Posterior cingulate gyrus (tissue), 11 donors: ENCODE measurements at regions not wholly inside any gene's neighbourhood (a gene's known extent, or its start where the extent isn't known, plus 50 kb on each side); places are given as distances from the start of the nearest gene placed in this dataset.
"Not testable (repeated sequence)": the region's sequence is repeated elsewhere in the genome, so short reads cannot be mapped to it uniquely, and the experiment has no call there.

Experiments
- DNase-seq, 10 donors: peaks; one replicate each; pipeline versions ENCODE4 v3.0.0 to v3.0.0-alpha.2; 2020 to 2021; ENCODE audit warnings: mixed read lengths in 3 of 10
- intact Hi-C: fragments of 100-400 bp; cut with DNase I; formaldehyde crosslinking; loops from one replicate; pipeline ENCODE4 v1.15.1; 2023

GRCh38 chr6:90712114-90712513, 125.2 kb upstream of the MAP3K7 start:
- no peak for DNase-seq
- intact Hi-C loops = no loop called here

GRCh38 chr6:90709431-90709996, 122.6 kb upstream of the MAP3K7 start:
- intact Hi-C loops = no loop called here

GRCh38 chr6:90708206-90708737, 121.4 kb upstream of the MAP3K7 start:
- intact Hi-C loops = no loop called here

More at GRCh38 chr6:90709431-90709996, 122.6 kb upstream of the MAP3K7 start:
- DNase-seq = no peak

GRCh38 chr6:90707246-90707645, 120.4 kb upstream of the MAP3K7 start:
- intact Hi-C loops = no loop called here
- no peak for DNase-seq

More at GRCh38 chr6:90708206-90708737, 121.4 kb upstream of the MAP3K7 start:
- DNase-seq = no peak

- DNase-seq = peak in 4 of 10 donors; percentile 12 to 81 (median 30)
- intact Hi-C loops = no loop called here
Measured at GRCh38 chr6:90703336-90703735, 116.5 kb upstream of the MAP3K7 start.

- DNase-seq = no peak
- intact Hi-C loops = no loop called here
Measured at GRCh38 chr6:90701926-90702325, 115.1 kb upstream of the MAP3K7 start.

- no peak for DNase-seq
- intact Hi-C loops = no loop called here
Measured at GRCh38 chr6:90701146-90701781, 114.4 kb upstream of the MAP3K7 start.

- intact Hi-C loops = no loop called here
- no peak for DNase-seq
Measured at GRCh38 chr6:90695316-90695715, 108.4 kb upstream of the MAP3K7 start.

- DNase-seq = no peak
- intact Hi-C loops = no loop called here
Measured at GRCh38 chr6:90694802-90695201, 107.9 kb upstream of the MAP3K7 start.

GRCh38 chr6:90691823-90692222, 105.0 kb upstream of the MAP3K7 start:
- intact Hi-C loops = no loop called here

GRCh38 chr6:90689172-90689571, 102.3 kb upstream of the MAP3K7 start:
- no peak for DNase-seq
- intact Hi-C loops = no loop called here

More at GRCh38 chr6:90691823-90692222, 105.0 kb upstream of the MAP3K7 start:
- no peak for DNase-seq

- intact Hi-C loops = no loop called here
- no peak for DNase-seq
Measured at GRCh38 chr6:90687775-90688380, 101.0 kb upstream of the MAP3K7 start.

GRCh38 chr6:90681863-90682262, 95.0 kb upstream of the MAP3K7 start:
- DNase-seq = no peak
- intact Hi-C loops = no loop called here

- no peak for DNase-seq
- intact Hi-C loops = no loop called here
Measured at GRCh38 chr6:90678049-90678779, 91.3 kb upstream of the MAP3K7 start.

- no peak for DNase-seq
- intact Hi-C loops = no loop called here
Measured at GRCh38 chr6:90677440-90677839, 90.6 kb upstream of the MAP3K7 start.

- intact Hi-C loops = no loop called here
- DNase-seq = no peak
Measured at GRCh38 chr6:90676516-90677300, 89.8 kb upstream of the MAP3K7 start.

- DNase-seq, intact Hi-C loops: not testable (repeated sequence)
Measured at GRCh38 chr6:90675107-90675506, 88.2 kb upstream of the MAP3K7 start.

GRCh38 chr6:90674077-90674476, 87.2 kb upstream of the MAP3K7 start:
- DNase-seq, intact Hi-C loops: not testable (repeated sequence)

GRCh38 chr6:90669846-90670245, 83.0 kb upstream of the MAP3K7 start:
- no peak for DNase-seq
- intact Hi-C loops = no loop called here

GRCh38 chr6:90669420-90669819, 82.5 kb upstream of the MAP3K7 start:
- DNase-seq = no peak

More at GRCh38 chr6:90669420-90669819, 82.5 kb upstream of the MAP3K7 start:
- intact Hi-C loops = no loop called here
